ENCODE measurements at regions not wholly inside any gene's neighbourhood (a gene's known extent, or its start where the extent isn't known, plus 50 kb on each side); places are given as distances from the start of the nearest gene placed in this dataset.

DNA sequence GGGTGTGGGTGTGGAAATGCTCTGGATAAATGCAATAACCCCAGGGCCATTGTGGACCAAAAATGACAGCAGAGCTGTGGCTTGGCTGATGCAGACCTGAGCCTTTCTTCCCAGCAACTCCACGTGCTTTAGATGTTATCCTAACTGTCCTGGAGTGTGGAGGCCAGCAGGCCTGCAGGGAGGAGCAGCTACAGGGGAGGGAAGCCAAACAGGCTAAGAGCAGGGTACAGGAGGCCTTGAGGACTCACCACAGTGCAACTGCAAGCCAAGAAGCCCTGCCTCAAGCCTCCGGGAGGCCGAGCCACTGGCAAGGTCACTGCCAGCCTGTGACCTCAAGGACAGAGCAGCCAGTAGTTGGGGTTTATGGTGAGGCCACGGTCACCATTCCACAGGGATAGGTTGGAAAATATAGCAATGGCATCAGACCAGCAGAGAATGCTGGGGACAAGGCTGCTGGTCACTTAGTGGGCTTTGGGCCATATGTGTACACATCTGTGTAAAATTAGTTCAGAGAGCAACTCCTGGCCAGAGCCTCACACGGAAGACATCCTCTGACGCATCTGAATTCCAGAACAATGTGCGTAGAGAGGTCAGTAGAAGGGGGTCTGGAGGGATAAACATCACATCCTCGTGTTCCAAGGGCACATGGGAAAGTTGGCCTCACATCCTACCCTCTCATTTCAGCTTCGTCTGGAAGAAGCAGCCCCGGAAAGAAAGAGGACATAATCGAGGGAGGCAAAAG is 76.2 kb upstream of the UPP2 start:
- TF ChIP-seq, protein P1, sequence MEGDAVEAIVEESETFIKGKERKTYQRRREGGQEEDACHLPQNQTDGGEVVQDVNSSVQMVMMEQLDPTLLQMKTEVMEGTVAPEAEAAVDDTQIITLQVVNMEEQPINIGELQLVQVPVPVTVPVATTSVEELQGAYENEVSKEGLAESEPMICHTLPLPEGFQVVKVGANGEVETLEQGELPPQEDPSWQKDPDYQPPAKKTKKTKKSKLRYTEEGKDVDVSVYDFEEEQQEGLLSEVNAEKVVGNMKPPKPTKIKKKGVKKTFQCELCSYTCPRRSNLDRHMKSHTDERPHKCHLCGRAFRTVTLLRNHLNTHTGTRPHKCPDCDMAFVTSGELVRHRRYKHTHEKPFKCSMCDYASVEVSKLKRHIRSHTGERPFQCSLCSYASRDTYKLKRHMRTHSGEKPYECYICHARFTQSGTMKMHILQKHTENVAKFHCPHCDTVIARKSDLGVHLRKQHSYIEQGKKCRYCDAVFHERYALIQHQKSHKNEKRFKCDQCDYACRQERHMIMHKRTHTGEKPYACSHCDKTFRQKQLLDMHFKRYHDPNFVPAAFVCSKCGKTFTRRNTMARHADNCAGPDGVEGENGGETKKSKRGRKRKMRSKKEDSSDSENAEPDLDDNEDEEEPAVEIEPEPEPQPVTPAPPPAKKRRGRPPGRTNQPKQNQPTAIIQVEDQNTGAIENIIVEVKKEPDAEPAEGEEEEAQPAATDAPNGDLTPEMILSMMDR (IDR thresholded peaks at IDR 0.05; ENCODE audit: insufficient read depth, low read length), result no peak

DNA sequence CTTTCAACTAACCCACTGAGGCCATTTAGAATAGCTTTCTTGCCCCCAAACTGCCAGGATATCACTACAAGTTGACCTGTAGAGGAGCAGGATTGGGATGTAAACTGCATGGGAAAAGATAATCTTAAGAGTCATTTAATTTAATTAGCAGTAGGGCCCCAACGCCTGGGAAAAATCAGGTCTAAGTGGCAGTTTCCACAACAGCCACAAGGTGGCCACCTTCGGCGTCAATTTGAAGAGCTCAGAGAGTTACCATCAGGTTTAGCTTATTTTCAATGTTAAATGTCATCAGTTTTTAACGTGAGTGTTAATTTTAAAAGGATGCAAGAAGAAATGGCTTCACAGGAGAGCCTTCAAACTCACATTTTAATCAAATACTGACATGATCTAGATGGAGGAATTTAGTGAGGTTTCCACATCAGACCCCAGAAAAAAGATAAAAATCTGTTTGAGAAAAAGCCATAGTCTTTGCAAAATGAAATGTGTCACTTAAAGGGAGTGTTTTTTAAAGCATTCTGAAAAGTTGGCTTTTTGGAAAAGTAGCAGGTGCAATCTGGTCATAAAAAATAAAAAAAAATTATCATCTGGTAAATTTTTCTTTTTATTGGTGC is 77.3 kb upstream of the UPP2 start:
- peak; percentile 53 for DNase-seq (ENCODE audit: low read depth)
- TF ChIP-seq, protein P1 (IDR thresholded peaks at IDR 0.05; ENCODE audit: insufficient read depth, low read length), result peak; percentile 88
- no peak overlapping the region for H3K4me3 ChIP-seq (ENCODE audit: low read depth, low read length)

More for the DNA sequence above, 76.2 kb upstream of the UPP2 start:
- no peak overlapping the region for H3K4me3 ChIP-seq (ENCODE audit: low read depth, low read length)
- peak; percentile 44 for DNase-seq (ENCODE audit: low read depth)

DNA sequence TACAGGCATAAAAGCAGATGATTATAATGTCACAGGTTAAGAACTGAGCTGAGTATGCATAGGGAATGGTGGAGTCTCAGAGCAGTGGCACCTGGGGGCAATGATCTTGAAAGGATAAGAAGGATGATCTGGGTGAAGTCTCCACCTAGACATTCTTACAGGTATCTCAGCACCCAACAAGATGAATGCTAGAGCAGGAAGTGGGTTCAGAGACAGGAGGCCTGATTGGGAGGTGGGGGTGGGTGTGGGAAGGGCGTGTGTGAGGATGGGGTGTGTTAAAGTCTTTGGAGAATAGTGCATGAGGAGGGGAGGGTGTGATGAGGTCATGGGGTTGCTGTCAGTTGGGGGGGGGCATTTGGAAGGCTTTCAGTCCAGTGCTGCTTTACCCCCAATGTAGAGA is 78.8 kb upstream of the UPP2 start:
- DNase-seq (ENCODE audit: low read depth), result no peak
- no peak overlapping the region for H3K4me3 ChIP-seq (ENCODE audit: low read depth, low read length)
- TF ChIP-seq, protein P1 (IDR thresholded peaks at IDR 0.05; ENCODE audit: insufficient read depth, low read length), result no peak

DNA sequence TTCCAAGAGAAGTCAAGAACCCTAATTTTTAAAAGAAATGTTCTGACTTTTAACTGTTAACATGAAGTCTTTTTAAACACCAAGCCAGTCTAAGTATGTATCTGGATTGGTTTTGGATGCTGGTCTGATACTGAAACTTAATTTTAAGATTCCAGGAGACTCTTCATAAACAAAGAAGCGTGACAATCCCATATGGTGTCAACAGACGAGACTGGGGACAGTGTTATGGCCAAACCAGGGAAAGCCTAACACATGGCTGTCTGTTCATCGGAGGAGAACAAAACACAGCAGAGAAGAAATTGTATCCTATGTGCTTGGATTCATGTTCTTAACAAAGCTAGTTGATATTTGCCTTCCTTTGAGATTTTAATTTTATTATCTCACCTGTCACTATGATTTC is 80.5 kb upstream of the UPP2 start:
- TF ChIP-seq, protein P1 (IDR thresholded peaks at IDR 0.05; ENCODE audit: insufficient read depth, low read length), result no peak
- H3K4me3 ChIP-seq (ENCODE audit: low read depth, low read length), result no peak overlapping the region
- DNase-seq (ENCODE audit: low read depth), result no peak

DNA sequence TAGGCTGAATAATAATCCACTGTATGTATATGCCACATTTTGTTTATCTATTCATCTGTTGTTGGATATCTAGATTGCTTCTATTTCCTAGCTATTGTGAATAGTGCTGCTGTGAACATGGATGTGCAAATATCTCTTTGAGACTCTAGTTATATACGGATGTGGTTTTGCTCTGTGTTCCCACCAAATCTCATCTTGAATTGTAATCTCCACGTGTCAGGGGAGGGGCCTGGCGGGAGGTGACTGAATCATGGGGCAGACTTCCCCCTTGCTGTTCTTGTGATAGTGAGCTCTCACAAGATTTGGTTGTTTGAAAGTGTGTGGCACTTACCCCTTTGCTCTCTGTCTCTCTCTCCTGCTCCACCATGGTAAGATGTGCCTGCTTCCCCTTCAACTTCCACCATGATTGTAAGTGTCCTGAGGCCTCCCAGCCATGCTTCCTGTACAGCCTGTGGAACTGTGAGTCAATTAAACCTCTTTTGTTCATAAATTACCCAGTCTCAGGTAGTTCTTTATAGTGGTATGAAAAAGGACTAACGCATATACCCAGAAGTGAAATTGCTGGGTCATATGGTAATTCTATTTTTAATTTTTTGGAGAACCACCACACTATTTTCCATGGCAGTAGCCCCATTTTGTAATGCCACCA is 86.1 kb upstream of the UPP2 start:
- DNase-seq (ENCODE audit: low read depth), result no peak

DNA sequence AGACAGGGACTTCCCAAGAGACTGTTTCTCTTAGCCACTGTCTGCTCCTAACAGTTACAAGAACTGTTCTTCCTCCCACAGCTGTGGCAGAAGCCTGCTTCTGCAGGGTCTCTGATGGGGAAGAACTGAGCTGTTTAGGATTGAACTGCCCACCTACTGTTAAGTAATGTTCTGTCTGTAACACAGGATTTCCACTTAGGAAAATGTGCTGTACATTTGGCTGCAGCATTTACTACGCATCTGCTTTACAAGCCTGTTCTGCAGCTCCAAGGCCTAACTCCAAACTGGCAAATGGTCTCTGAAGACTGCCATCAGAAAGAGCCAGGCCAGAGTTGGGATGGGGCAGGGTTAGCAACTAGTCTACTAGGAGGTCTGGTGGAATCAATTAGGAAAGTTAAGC is 87.8 kb upstream of the UPP2 start:
- H3K4me3 ChIP-seq (ENCODE audit: low read depth, low read length), result no peak overlapping the region
- no peak for DNase-seq (ENCODE audit: low read depth)
- TF ChIP-seq, protein P1 (IDR thresholded peaks at IDR 0.05; ENCODE audit: insufficient read depth, low read length), result no peak

More for the DNA sequence above, 86.1 kb upstream of the UPP2 start:
- no peak overlapping the region for H3K4me3 ChIP-seq (ENCODE audit: low read depth, low read length)
- TF ChIP-seq, protein P1 (IDR thresholded peaks at IDR 0.05; ENCODE audit: insufficient read depth, low read length), result no peak

Measured in fibroblast of the aortic adventitia (primary cell).